DND-41 (cell line): ENCODE measurements at regions not wholly inside any gene's neighbourhood (a gene's known extent, or its start where the extent isn't known, plus 50 kb on each side); places are given as distances from the start of the nearest gene placed in this dataset.

Experiments
- EZH2 ChIP-seq: IDR thresholded peaks from 3 replicates; pipeline ENCODE4 v1.6.1; 2012; ENCODE audit warnings: borderline replicate concordance, low read depth, mild to moderate bottlenecking, moderate library complexity, low read length, inconsistent platforms; ENCODE audit not compliant: severe bottlenecking
- TF ChIP-seq, protein P1 (sequence below): IDR thresholded peaks from 2 replicates; pipeline ENCODE4 v1.5.1; 2012; ENCODE audit warnings: borderline replicate concordance, low read length, moderate library complexity, mild to moderate bottlenecking; ENCODE audit not compliant: poor library complexity, severe bottlenecking; ENCODE audit errors: extremely low read depth

DNA sequence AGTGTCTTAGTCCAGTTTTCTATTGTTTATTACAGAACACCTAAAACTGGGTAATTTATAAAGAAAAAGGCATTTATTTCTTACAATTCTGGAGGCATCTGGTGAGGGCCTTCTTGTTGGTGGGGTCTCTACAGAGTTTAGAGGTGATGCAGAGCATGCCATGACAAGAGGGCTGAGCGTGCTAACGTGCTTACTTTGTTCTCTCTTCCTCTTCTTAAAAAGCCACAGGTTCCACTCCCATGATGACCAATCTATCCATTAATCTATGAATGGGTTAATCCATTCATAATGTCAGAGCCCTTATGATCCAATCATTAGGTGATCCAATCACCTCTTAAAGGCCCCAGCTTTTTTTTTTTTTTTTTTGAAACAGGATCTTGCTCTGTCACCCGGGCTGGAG, 291.5 kb upstream of the GALNTL6 start:
- TF ChIP-seq, protein P1, sequence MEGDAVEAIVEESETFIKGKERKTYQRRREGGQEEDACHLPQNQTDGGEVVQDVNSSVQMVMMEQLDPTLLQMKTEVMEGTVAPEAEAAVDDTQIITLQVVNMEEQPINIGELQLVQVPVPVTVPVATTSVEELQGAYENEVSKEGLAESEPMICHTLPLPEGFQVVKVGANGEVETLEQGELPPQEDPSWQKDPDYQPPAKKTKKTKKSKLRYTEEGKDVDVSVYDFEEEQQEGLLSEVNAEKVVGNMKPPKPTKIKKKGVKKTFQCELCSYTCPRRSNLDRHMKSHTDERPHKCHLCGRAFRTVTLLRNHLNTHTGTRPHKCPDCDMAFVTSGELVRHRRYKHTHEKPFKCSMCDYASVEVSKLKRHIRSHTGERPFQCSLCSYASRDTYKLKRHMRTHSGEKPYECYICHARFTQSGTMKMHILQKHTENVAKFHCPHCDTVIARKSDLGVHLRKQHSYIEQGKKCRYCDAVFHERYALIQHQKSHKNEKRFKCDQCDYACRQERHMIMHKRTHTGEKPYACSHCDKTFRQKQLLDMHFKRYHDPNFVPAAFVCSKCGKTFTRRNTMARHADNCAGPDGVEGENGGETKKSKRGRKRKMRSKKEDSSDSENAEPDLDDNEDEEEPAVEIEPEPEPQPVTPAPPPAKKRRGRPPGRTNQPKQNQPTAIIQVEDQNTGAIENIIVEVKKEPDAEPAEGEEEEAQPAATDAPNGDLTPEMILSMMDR = no peak
- no peak for TF ChIP-seq EZH2
